ENCODE measurements at regions not wholly inside any gene's neighbourhood (a gene's known extent, or its start where the extent isn't known, plus 50 kb on each side); places are given as distances from the start of the nearest gene placed in this dataset.

GRCh38 chr22:48507171-48507570, 1320.5 kb downstream of the BRD1 start:
- no peak for TF ChIP-seq CTCF (IDR thresholded peaks at IDR 0.05)
- Histone ChIP-seq H3K4me3 (no peak overlapping the region), H3K27ac (no peak overlapping the region)
- DNase-seq (ENCODE audit: low spot score) = no peak

GRCh38 chr22:48506506-48507145, 1321.0 kb downstream of the BRD1 start:
- Histone ChIP-seq H3K4me3 (no peak overlapping the region), H3K27ac (no peak overlapping the region)
- no peak for TF ChIP-seq CTCF (IDR thresholded peaks at IDR 0.05)
- no peak for DNase-seq (ENCODE audit: low spot score)

- no peak overlapping the region for H3K27ac ChIP-seq
- TF ChIP-seq CTCF (IDR thresholded peaks at IDR 0.05) = no peak
Measured at GRCh38 chr22:48505891-48506290, 1321.8 kb downstream of the BRD1 start.

GRCh38 chr22:48504519-48505140, 1323.0 kb downstream of the BRD1 start:
- TF ChIP-seq CTCF (IDR thresholded peaks at IDR 0.05) = no peak
- no peak for DNase-seq (ENCODE audit: low spot score)
- no peak overlapping the region for H3K27ac ChIP-seq
- H3K4me3 ChIP-seq = no peak overlapping the region

More at GRCh38 chr22:48505891-48506290, 1321.8 kb downstream of the BRD1 start:
- DNase-seq (ENCODE audit: low spot score) = no peak
- H3K4me3 ChIP-seq = no peak overlapping the region

GRCh38 chr22:48503876-48504275, 1323.8 kb downstream of the BRD1 start:
- Histone ChIP-seq H3K27ac (no peak overlapping the region), H3K4me3 (no peak overlapping the region)
- no peak for TF ChIP-seq CTCF (IDR thresholded peaks at IDR 0.05)
- no peak for DNase-seq (ENCODE audit: low spot score)

GRCh38 chr22:48503035-48503625, 1324.5 kb downstream of the BRD1 start:
- TF ChIP-seq CTCF (IDR thresholded peaks at IDR 0.05) = no peak
- Histone ChIP-seq H3K4me3 (no peak overlapping the region), H3K27ac (no peak overlapping the region)
- DNase-seq (ENCODE audit: low spot score) = no peak
